ENCODE measurements at regions not wholly inside any gene's neighbourhood (a gene's known extent, or its start where the extent isn't known, plus 50 kb on each side); places are given as distances from the start of the nearest gene placed in this dataset.

GRCh38 chr11:95486466-95486865 is 255.5 kb upstream of the SESN3 start:
- TF ChIP-seq, protein P1, sequence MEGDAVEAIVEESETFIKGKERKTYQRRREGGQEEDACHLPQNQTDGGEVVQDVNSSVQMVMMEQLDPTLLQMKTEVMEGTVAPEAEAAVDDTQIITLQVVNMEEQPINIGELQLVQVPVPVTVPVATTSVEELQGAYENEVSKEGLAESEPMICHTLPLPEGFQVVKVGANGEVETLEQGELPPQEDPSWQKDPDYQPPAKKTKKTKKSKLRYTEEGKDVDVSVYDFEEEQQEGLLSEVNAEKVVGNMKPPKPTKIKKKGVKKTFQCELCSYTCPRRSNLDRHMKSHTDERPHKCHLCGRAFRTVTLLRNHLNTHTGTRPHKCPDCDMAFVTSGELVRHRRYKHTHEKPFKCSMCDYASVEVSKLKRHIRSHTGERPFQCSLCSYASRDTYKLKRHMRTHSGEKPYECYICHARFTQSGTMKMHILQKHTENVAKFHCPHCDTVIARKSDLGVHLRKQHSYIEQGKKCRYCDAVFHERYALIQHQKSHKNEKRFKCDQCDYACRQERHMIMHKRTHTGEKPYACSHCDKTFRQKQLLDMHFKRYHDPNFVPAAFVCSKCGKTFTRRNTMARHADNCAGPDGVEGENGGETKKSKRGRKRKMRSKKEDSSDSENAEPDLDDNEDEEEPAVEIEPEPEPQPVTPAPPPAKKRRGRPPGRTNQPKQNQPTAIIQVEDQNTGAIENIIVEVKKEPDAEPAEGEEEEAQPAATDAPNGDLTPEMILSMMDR (IDR thresholded peaks at IDR 0.05; ENCODE audit: poor library complexity): no peak
- no peak for TF ChIP-seq EZH2 (IDR thresholded peaks at IDR 0.05; ENCODE audit: borderline replicate concordance)
